ENCODE measurements at regions not wholly inside any gene's neighbourhood (a gene's known extent, or its start where the extent isn't known, plus 50 kb on each side); places are given as distances from the start of the nearest gene placed in this dataset.

- H3F3A ChIP-seq (ENCODE audit: insufficient read depth), result no peaks in the 10 kb centered on the region
- H3K4me1 ChIP-seq (ENCODE audit: insufficient read depth), result no peaks in the 10 kb centered on the region
- in situ Hi-C loops (cut with MboI), result no loop called here
- H3K36me3 ChIP-seq (ENCODE audit: low read depth), result no peaks in the 10 kb centered on the region
- DNase-seq, result no peak
- TF ChIP-seq EZH2 (IDR thresholded peaks at IDR 0.05; ENCODE audit: insufficient read depth, poor library complexity, severe bottlenecking) (no peak), EZH2phosphoT487 (IDR thresholded peaks at IDR 0.05; ENCODE audit: insufficient read depth, low read depth) (no peak)
- no peak overlapping the region for H3K4me3 ChIP-seq
- H4K20me1 ChIP-seq (ENCODE audit: insufficient read depth), result no peaks in the 10 kb centered on the region
- H3K27me3 ChIP-seq (replicated peaks; ENCODE audit: insufficient read depth), result no peaks in the 10 kb centered on the region
- H3K79me2 ChIP-seq (ENCODE audit: insufficient read depth), result no peaks in the 10 kb centered on the region
- H3K9me2 ChIP-seq (ENCODE audit: insufficient read depth), result no peaks in the 10 kb centered on the region
- H3K27ac ChIP-seq, result no peak overlapping the region
- no peaks in the 10 kb centered on the region for H3K9me3 ChIP-seq (ENCODE audit: low read depth)
- no peak overlapping the region for H3K9ac ChIP-seq
- H2AFZ ChIP-seq, result no peak overlapping the region
- H3K4me2 ChIP-seq (ENCODE audit: unreplicated experiment), result no peak overlapping the region
Observed at GRCh38 chr13:104715111-104715510, 1648.9 kb upstream of the SLC10A2 start.

GRCh38 chr13:104705031-104705750 is 1639.0 kb upstream of the SLC10A2 start:
- no peaks in the 10 kb centered on the region for H3K4me1 ChIP-seq (ENCODE audit: insufficient read depth)
- H3F3A ChIP-seq (ENCODE audit: insufficient read depth), result no peaks in the 10 kb centered on the region
- no peak for DNase-seq
- H3K79me2 ChIP-seq (ENCODE audit: insufficient read depth), result no peaks in the 10 kb centered on the region
- H3K4me3 ChIP-seq, result no peak overlapping the region
- no peaks in the 10 kb centered on the region for H3K36me3 ChIP-seq (ENCODE audit: low read depth)
- no peak overlapping the region for H3K27ac ChIP-seq
- no peaks in the 10 kb centered on the region for H3K9me3 ChIP-seq (ENCODE audit: low read depth)
- no peak for TF ChIP-seq EZH2 (IDR thresholded peaks at IDR 0.05; ENCODE audit: insufficient read depth, poor library complexity, severe bottlenecking)
- TF ChIP-seq EZH2phosphoT487 (IDR thresholded peaks at IDR 0.05; ENCODE audit: insufficient read depth, low read depth), result no peak
- no peaks in the 10 kb centered on the region for H4K20me1 ChIP-seq (ENCODE audit: insufficient read depth)
- in situ Hi-C loops (cut with MboI), result no loop called here
- H3K4me2 ChIP-seq (ENCODE audit: unreplicated experiment), result no peak overlapping the region
- no peak overlapping the region for H2AFZ ChIP-seq
- no peaks in the 10 kb centered on the region for H3K9me2 ChIP-seq (ENCODE audit: insufficient read depth)
- no peaks in the 10 kb centered on the region for H3K27me3 ChIP-seq (replicated peaks; ENCODE audit: insufficient read depth)
- no peak overlapping the region for H3K9ac ChIP-seq
- 18 to 21% methylated on average over 7 of the region's 7 CpGs for WGBS, 2 experiments (ENCODE audit: low coverage in 1 of 2, low lambda C conversion rate in 2 of 2, missing lambda C conversion rate in 2 of 2)

GRCh38 chr13:104701591-104701990 is 1635.4 kb upstream of the SLC10A2 start:
- H4K20me1 ChIP-seq (ENCODE audit: insufficient read depth), result no peaks in the 10 kb centered on the region
- H3F3A ChIP-seq (ENCODE audit: insufficient read depth), result no peaks in the 10 kb centered on the region
- no peak overlapping the region for H3K4me2 ChIP-seq (ENCODE audit: unreplicated experiment)
- no peaks in the 10 kb centered on the region for H3K4me1 ChIP-seq (ENCODE audit: insufficient read depth)
- no peaks in the 10 kb centered on the region for H3K27me3 ChIP-seq (replicated peaks; ENCODE audit: insufficient read depth)
- no peak overlapping the region for H3K4me3 ChIP-seq
- H3K36me3 ChIP-seq (ENCODE audit: low read depth), result no peaks in the 10 kb centered on the region
- no peaks in the 10 kb centered on the region for H3K9me3 ChIP-seq (ENCODE audit: low read depth)
- no peak for DNase-seq
- WGBS, 2 experiments (ENCODE audit: low coverage in 1 of 2, low lambda C conversion rate in 2 of 2, missing lambda C conversion rate in 2 of 2), result 12 to 14% methylated on average over 3 of the region's 3 CpGs
- H3K9me2 ChIP-seq (ENCODE audit: insufficient read depth), result no peaks in the 10 kb centered on the region
- no peak for TF ChIP-seq EZH2phosphoT487 (IDR thresholded peaks at IDR 0.05; ENCODE audit: insufficient read depth, low read depth)
- TF ChIP-seq EZH2 (IDR thresholded peaks at IDR 0.05; ENCODE audit: insufficient read depth, poor library complexity, severe bottlenecking), result no peak
- no peaks in the 10 kb centered on the region for H3K79me2 ChIP-seq (ENCODE audit: insufficient read depth)
- H3K27ac ChIP-seq, result no peak overlapping the region
- H2AFZ ChIP-seq, result no peak overlapping the region
- in situ Hi-C loops (cut with MboI), result no loop called here
- H3K9ac ChIP-seq, result no peak overlapping the region

GRCh38 chr13:104694397-104694796 is 1628.2 kb upstream of the SLC10A2 start:
- no peaks in the 10 kb centered on the region for H3K9me2 ChIP-seq (ENCODE audit: insufficient read depth)
- no peaks in the 10 kb centered on the region for H4K20me1 ChIP-seq (ENCODE audit: insufficient read depth)
- no peaks in the 10 kb centered on the region for H3K9me3 ChIP-seq (ENCODE audit: low read depth)
- H3K27me3 ChIP-seq (replicated peaks; ENCODE audit: insufficient read depth), result no peaks in the 10 kb centered on the region
- H3K27ac ChIP-seq, result no peak overlapping the region
- H3K4me2 ChIP-seq (ENCODE audit: unreplicated experiment), result no peak overlapping the region
- H3F3A ChIP-seq (ENCODE audit: insufficient read depth), result no peaks in the 10 kb centered on the region
- no peak for DNase-seq
- no peaks in the 10 kb centered on the region for H3K4me1 ChIP-seq (ENCODE audit: insufficient read depth)
- H3K79me2 ChIP-seq (ENCODE audit: insufficient read depth), result no peaks in the 10 kb centered on the region
- TF ChIP-seq EZH2phosphoT487 (IDR thresholded peaks at IDR 0.05; ENCODE audit: insufficient read depth, low read depth) (no peak), EZH2 (IDR thresholded peaks at IDR 0.05; ENCODE audit: insufficient read depth, poor library complexity, severe bottlenecking) (no peak)
- in situ Hi-C loops (cut with MboI), result no loop called here
- no peaks in the 10 kb centered on the region for H3K36me3 ChIP-seq (ENCODE audit: low read depth)
- H2AFZ ChIP-seq, result no peak overlapping the region
- no peak overlapping the region for H3K9ac ChIP-seq
- no peak overlapping the region for H3K4me3 ChIP-seq

- no peaks in the 10 kb centered on the region for H3K9me3 ChIP-seq (ENCODE audit: low read depth)
- DNase-seq, result no peak
- no peaks in the 10 kb centered on the region for H4K20me1 ChIP-seq (ENCODE audit: insufficient read depth)
- in situ Hi-C loops (cut with MboI), result no loop called here
- no peaks in the 10 kb centered on the region for H3K4me1 ChIP-seq (ENCODE audit: insufficient read depth)
- WGBS, 2 experiments (ENCODE audit: low coverage in 1 of 2, low lambda C conversion rate in 2 of 2, missing lambda C conversion rate in 2 of 2), result 2 to 4% methylated on average over 4 of the region's 4 CpGs
- H3K36me3 ChIP-seq (ENCODE audit: low read depth), result no peaks in the 10 kb centered on the region
- no peak overlapping the region for H3K4me3 ChIP-seq
- H3K27me3 ChIP-seq (replicated peaks; ENCODE audit: insufficient read depth), result no peaks in the 10 kb centered on the region
- no peak overlapping the region for H3K27ac ChIP-seq
- no peak overlapping the region for H3K4me2 ChIP-seq (ENCODE audit: unreplicated experiment)
- TF ChIP-seq EZH2 (IDR thresholded peaks at IDR 0.05; ENCODE audit: insufficient read depth, poor library complexity, severe bottlenecking), result no peak
- TF ChIP-seq EZH2phosphoT487 (IDR thresholded peaks at IDR 0.05; ENCODE audit: insufficient read depth, low read depth), result no peak
- no peak overlapping the region for H3K9ac ChIP-seq
- H2AFZ ChIP-seq, result no peak overlapping the region
- no peaks in the 10 kb centered on the region for H3K79me2 ChIP-seq (ENCODE audit: insufficient read depth)
- H3K9me2 ChIP-seq (ENCODE audit: insufficient read depth), result no peaks in the 10 kb centered on the region
- H3F3A ChIP-seq (ENCODE audit: insufficient read depth), result no peaks in the 10 kb centered on the region
Observed at GRCh38 chr13:104693126-104693525, 1626.9 kb upstream of the SLC10A2 start.
